Fibroblast of mammary gland (primary cell): ENCODE measurements at regions not wholly inside any gene's neighbourhood (a gene's known extent, or its start where the extent isn't known, plus 50 kb on each side); places are given as distances from the start of the nearest gene placed in this dataset.

ENCODE experiments used
- DNase-seq: peaks from one replicate; pipeline ENCODE4 v3.0.0-alpha.2; 2010; ENCODE audit warnings: low read depth
- H3K4me3 ChIP-seq: 2 replicates; pipeline ENCODE4 v1.5.1; 2011; ENCODE audit warnings: low read depth, mild to moderate bottlenecking, low read length, moderate library complexity; ENCODE audit not compliant: control insufficient read depth
- CTCF ChIP-seq: conservative IDR thresholded peaks from 2 replicates; pipeline ENCODE4 v1.5.1; 2011; ENCODE audit warnings: low read depth, low read length, inconsistent platforms; ENCODE audit not compliant: control insufficient read depth, insufficient read depth

GRCh38 chr10:111267673-111268072 is 190.8 kb downstream of the ADRA2A start:
- DNase-seq = no peak
- no peak overlapping the region for H3K4me3 ChIP-seq
- no peak for TF ChIP-seq CTCF

GRCh38 chr10:111273235-111273634 is 196.4 kb downstream of the ADRA2A start:
- TF ChIP-seq CTCF = no peak
- no peak overlapping the region for H3K4me3 ChIP-seq
- no peak for DNase-seq

- no peak for TF ChIP-seq CTCF
These were observed 196.8 kb downstream of the ADRA2A start for GRCh38 chr10:111273635-111274034.

GRCh38 chr10:111275091-111275490 is 198.3 kb downstream of the ADRA2A start:
- no peak overlapping the region for H3K4me3 ChIP-seq
- TF ChIP-seq CTCF = no peak
- DNase-seq = no peak

More at GRCh38 chr10:111273635-111274034, 196.8 kb downstream of the ADRA2A start:
- no peak for DNase-seq
- H3K4me3 ChIP-seq = no peak overlapping the region

GRCh38 chr10:111277661-111278060 is 200.8 kb downstream of the ADRA2A start:
- DNase-seq = no peak
- no peak overlapping the region for H3K4me3 ChIP-seq
- TF ChIP-seq CTCF = no peak

GRCh38 chr10:111278266-111278665 is 201.4 kb downstream of the ADRA2A start:
- no peak for TF ChIP-seq CTCF
- H3K4me3 ChIP-seq = no peak overlapping the region
- no peak for DNase-seq

- peak; percentile 41 for TF ChIP-seq CTCF
- no peak overlapping the region for H3K4me3 ChIP-seq
- peak; percentile 18 for DNase-seq
These were observed 204.7 kb downstream of the ADRA2A start for GRCh38 chr10:111281516-111281915.
